COR-L47 (cell line): ENCODE measurements at regions not wholly inside any gene's neighbourhood (a gene's known extent, or its start where the extent isn't known, plus 50 kb on each side); places are given as distances from the start of the nearest gene placed in this dataset.
A peak's percentile ranks its signal among the peaks of the same experiment; 100 is the strongest.
"Not testable (repeated sequence)": the region's sequence is repeated elsewhere in the genome, so short reads cannot be mapped to it uniquely, and the experiment has no call there.

ENCODE experiments used
- DNase-seq: peaks from one replicate; lab custom pipeline; 2025; lab: John Stamatoyannopoulos, UW

GRCh38 chr1:218494449-218494852, 149.3 kb downstream of the TGFB2 start:
- peak; percentile 91 for DNase-seq

- no peak for DNase-seq
Observed at GRCh38 chr1:218495931-218496330, 150.8 kb downstream of the TGFB2 start.

DNA sequence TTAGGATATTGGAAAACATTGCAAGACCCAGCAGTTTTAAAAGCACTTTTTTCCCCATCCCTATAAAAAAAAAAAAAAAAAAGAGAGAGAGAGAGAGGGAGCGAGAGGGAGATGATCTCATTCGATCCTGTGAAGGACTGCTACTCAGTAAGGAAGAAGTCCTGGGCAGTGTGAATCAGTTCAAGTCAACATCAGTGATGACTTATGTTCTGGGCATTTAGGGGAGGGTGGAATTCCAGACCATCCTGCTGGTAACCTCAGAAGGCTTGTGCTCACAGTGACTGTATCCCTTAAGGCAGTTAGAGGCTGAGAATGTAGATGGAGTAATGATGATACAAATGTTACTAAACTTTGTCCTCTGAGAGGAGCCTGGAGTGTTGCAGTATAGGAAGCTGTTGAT, 151.4 kb downstream of the TGFB2 start:
- no peak for DNase-seq

GRCh38 chr1:218498056-218498938, 153.2 kb downstream of the TGFB2 start:
- no peak for DNase-seq

- DNase-seq = no peak
Observed at GRCh38 chr1:218499011-218499691, 154.0 kb downstream of the TGFB2 start.

GRCh38 chr1:218499911-218500310, 154.8 kb downstream of the TGFB2 start:
- no peak for DNase-seq

- no peak for DNase-seq
Observed at GRCh38 chr1:218501161-218501560, 156.0 kb downstream of the TGFB2 start.

DNA sequence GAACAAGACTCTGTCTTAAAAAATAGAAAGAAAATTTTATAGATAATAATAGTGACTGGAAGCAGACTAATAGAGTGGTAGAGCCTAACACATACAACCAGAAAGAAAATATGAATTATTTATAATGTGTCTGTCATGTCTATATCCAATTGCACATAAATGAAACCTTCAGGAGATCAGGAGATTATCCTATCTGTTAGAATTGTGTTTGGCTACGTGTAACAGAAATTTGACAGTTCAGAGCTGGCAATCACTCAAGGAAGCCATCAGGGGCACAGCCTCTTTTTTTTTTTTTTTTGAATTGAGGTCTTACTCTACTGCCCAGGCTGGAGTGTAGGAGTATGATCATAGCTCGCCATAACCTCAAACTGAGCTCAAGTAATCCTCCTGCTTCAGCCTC, 157.2 kb downstream of the TGFB2 start:
- DNase-seq = no peak

- DNase-seq = no peak
Observed at GRCh38 chr1:218503102-218503501, 158.0 kb downstream of the TGFB2 start.

DNA sequence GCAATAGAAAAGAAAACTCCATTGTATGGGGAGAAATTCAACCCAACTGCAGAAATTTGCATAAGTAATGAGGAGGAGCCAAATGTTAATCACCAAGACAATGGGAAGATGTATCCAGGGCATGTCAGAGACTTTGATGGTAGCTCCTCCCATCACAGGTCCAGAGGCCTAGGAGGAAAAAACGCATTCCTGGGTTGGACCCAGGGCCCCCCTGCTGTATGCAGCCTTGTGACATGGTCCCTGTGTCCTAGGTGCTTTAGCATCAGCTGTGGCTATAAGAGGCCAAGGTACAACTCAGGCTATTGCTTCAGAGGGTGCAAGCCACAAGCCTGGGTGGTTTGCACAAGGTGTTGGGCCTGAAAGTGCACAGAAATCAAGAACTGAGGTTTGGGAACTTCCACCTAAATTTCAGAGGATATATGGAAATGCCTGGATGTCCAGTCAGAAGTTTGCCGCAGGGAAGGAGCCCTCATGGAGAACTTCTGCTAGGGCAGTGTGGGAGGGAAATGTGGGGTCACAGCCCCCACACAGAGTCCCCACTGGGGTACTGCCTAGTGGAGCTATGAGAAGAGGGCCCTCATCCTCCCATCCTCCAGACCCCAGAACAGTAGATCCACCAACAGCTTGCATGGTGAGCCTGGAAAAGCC, 162.3 kb downstream of the TGFB2 start:
- no peak for DNase-seq

DNA sequence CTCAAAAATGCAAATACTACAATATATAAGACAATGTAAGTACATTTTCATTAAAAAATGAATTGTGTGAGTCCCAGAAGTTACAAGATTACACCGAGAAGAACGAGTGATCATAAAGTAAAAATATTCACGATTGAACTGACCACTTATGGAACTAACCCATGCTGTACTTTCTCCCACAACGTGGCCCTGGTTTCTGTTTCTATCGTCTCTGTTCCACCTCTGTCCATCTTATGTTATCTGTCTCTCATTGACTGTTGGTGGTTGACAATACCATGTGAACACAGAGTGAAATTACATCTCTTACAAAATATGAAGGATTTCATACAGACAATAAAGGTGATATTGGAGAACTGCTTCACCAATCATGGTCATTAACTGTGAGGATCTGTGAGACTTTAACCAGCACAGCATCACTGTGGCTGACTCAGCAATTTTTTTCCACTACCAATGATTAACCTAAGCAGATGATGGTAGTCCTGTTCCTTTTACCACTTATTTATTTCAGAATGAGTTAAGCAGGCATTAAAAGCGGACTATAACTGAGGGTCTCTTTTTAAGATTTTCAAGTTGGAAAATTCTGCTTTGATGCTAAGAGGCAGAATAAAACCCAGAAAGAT, 165.1 kb downstream of the TGFB2 start:
- no peak for DNase-seq

DNA sequence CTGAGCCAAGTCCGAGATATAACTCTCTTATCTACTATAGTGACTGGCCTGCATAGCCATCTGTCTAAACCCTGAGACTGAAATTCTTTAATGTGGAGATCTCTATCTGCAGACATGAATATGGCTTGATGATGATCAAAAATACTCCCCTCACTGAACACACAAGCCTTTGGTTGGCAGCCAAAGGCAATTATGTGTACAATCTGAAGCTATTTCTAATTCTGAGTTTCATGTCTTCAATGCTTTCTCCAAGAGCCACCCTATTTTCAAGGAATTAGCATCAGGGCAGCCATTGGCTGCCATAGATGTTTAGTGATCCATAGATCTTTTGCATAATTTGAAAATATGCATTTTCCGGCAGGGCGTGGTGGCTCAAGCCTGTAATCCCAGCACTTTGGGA, 168.2 kb downstream of the TGFB2 start:
- DNase-seq = no peak

DNA sequence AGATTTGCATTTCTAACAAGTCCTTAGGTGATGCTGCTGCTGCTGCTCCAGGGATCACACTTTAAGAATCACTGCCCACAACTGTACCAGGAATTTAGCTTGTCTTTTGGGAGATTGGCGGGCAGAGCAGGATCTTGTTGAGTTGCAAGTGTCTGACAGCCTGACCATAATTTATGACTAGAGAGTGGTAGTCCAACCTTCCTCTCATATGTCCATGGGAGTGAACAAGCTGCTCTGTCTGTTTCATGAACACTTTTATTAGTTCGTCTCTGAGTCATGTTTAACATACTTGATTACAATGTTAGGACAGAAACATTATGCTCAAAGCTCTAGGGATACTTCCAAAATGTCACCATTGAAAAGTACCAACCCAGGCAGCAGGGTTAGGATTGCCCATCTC, 169.6 kb downstream of the TGFB2 start:
- DNase-seq = no peak

DNA sequence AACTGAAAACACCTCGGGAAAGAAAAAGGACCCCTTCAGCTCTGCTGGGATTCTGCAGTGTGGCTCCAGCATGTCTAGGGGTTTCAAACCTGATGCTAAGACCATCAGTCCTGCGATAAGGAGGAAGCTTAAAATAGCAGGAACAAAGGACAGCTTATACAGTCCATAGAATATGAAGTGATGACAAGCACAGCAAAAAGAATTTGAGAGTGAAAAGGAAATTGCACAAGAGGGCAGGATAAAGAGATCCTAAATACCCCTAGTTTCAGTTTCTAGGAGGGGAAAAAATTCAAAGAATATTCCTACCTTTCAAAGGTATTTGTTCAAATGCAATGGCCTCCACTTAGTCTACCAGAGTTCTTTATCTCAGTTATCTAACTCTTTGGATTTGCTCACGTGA, 171.4 kb downstream of the TGFB2 start:
- no peak for DNase-seq

DNA sequence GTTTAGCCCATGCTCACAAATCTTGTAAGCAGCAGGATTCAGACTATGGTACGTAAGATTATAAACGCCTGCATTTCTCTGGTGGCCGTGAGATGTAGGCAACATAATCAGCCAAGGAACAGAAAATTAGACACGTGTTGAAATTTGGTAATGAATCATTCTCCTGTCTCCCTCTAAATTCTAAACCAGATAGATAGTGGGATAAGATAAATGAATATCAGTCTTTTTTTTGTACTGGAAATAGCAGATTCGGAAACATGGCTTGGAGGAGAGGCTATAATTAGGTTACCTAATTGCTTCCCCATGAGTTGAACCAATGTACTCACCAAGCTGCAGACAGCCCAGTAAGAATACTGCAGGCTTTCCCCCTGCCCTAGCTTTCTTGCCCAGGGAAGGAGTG, 172.3 kb downstream of the TGFB2 start:
- DNase-seq = no peak

- DNase-seq = no peak
Observed at GRCh38 chr1:218518216-218518740, 173.1 kb downstream of the TGFB2 start.

GRCh38 chr1:218520646-218521045, 175.5 kb downstream of the TGFB2 start:
- not testable (repeated sequence) for DNase-seq

- DNase-seq = peak; percentile 13
Observed at GRCh38 chr1:218521414-218522169, 176.5 kb downstream of the TGFB2 start.

DNA sequence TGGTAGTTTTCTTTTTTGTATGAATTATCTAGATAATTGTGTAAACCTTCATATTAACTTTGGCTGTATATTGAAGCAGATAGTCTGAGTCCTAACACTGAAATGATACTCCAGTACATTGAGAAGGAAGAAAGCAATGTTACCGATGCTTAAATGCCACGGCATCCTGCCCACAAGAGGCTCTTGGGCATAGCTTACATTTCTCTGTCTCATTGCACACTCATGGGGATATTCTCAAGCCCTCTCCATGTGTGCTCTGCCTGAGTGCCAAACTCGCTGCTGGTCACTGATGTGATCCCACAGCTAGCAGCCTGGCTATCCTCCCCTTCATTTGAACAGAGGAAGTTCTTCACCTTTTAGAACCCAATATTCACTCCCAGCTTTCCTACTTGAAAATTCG, 179.4 kb downstream of the TGFB2 start:
- no peak for DNase-seq

DNA sequence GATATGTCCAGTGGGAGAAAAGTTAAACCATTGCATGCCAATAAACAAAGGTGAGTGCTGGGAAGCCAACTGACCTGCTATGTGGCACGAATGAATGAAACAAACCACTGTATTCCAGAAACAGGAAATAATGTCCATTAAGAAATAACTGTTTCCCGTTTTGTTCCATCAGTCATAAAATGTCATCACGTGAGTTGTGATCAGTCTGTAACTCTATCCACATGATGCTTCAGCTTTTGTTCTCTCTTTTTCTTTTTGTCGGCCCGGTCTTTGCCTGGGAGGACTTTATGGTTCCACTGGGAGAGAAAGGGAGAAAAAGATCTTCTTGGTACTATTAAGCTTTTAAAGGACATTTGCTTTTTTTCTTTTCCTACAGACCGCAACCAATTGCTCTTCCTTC, 179.9 kb downstream of the TGFB2 start:
- DNase-seq = no peak

- DNase-seq = no peak
Observed at GRCh38 chr1:218525451-218526197, 180.5 kb downstream of the TGFB2 start.
